Endothelial cell of umbilical vein (primary cell): ENCODE measurements at regions not wholly inside any gene's neighbourhood (a gene's known extent, or its start where the extent isn't known, plus 50 kb on each side); places are given as distances from the start of the nearest gene placed in this dataset.

Experiments
- POLR2A ChIP-seq: IDR thresholded peaks from 2 replicates; pipeline ENCODE4 v1.6.1; 2012; ENCODE audit warnings: low read depth, mild to moderate bottlenecking, control low read depth, low read length
- POLR2AphosphoS5 ChIP-seq: IDR thresholded peaks from 2 replicates; pipeline ENCODE4 v1.6.1; 2012; ENCODE audit warnings: low read depth, mild to moderate bottlenecking, control low read depth, low read length, moderate library complexity; ENCODE audit not compliant: insufficient read depth
- TF ChIP-seq, protein P1 (sequence below): IDR thresholded peaks from 2 replicates; pipeline ENCODE4 v1.6.1; 2011; ENCODE audit not compliant: insufficient read depth, insufficient read length
- TF ChIP-seq, protein P2 (sequence below), 2 donors: IDR thresholded peaks; 1 replicate in 1 of 2; 2 replicates in 1 of 2; pipeline ENCODE4 v1.5.1; 2011; ENCODE audit warnings: low read length in 2 of 2, mild to moderate bottlenecking in 2 of 2, moderate library complexity in 2 of 2, control low read depth in 1 of 2, inconsistent platforms in 1 of 2, low read depth in 1 of 2; ENCODE audit not compliant: insufficient read depth in 1 of 2; ENCODE audit errors: extremely low read depth in 1 of 2

DNA sequence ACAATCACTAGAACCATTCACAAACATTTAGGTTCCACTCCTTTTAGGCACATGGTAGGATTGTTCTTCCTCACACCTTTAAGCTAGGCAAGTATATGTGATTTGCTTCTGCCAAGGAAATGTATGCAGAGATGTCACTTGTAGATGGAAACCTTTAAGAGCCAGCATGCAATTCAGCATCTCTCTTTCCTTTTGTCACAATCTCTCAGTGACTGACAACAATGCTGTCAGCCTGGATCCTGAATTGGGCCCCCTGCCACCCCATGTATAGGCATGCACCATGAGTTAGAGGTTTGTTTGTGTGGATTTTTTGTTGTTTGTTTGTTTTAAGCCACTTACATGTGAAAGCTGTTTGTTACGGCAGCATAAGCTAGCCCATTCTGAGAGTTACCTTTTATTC lies 169.6 kb upstream of the PDE1C start:
- TF ChIP-seq, protein P1, sequence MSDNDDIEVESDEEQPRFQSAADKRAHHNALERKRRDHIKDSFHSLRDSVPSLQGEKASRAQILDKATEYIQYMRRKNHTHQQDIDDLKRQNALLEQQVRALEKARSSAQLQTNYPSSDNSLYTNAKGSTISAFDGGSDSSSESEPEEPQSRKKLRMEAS = no peak
- TF ChIP-seq POLR2AphosphoS5 = no peak
- TF ChIP-seq, protein P2, sequence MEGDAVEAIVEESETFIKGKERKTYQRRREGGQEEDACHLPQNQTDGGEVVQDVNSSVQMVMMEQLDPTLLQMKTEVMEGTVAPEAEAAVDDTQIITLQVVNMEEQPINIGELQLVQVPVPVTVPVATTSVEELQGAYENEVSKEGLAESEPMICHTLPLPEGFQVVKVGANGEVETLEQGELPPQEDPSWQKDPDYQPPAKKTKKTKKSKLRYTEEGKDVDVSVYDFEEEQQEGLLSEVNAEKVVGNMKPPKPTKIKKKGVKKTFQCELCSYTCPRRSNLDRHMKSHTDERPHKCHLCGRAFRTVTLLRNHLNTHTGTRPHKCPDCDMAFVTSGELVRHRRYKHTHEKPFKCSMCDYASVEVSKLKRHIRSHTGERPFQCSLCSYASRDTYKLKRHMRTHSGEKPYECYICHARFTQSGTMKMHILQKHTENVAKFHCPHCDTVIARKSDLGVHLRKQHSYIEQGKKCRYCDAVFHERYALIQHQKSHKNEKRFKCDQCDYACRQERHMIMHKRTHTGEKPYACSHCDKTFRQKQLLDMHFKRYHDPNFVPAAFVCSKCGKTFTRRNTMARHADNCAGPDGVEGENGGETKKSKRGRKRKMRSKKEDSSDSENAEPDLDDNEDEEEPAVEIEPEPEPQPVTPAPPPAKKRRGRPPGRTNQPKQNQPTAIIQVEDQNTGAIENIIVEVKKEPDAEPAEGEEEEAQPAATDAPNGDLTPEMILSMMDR (IDR thresholded peaks at IDR 0.05; ENCODE audit: extremely low read depth in 1 of 2, insufficient read depth in 1 of 2, low read depth in 1 of 2, low read length in 2 of 2) = no peak
- no peak for TF ChIP-seq POLR2A
